ENCODE measurements at regions not wholly inside any gene's neighbourhood (a gene's known extent, or its start where the extent isn't known, plus 50 kb on each side); places are given as distances from the start of the nearest gene placed in this dataset.

- H3K4me1 ChIP-seq (ENCODE audit: control insufficient read depth, extremely low read depth, insufficient read depth, low read length): no peaks in the 10 kb centered on the region
- H3K36me3 ChIP-seq (ENCODE audit: control insufficient read depth, insufficient read depth, low read length): no peaks in the 10 kb centered on the region
- no peak for TF ChIP-seq EZH2 (IDR thresholded peaks at IDR 0.05; ENCODE audit: low read length, missing control alignments)
- no peak for TF ChIP-seq CTCF (conservative IDR thresholded peaks at IDR 0.05 in 1 of 2, IDR thresholded peaks at IDR 0.05 in 1 of 2; ENCODE audit: low read depth in 1 of 2, low read length in 2 of 2)
- no peak for DNase-seq (ENCODE audit: low read depth in 2 of 2)
- H2AFZ ChIP-seq (ENCODE audit: low read length): no peak overlapping the region
- H3K27ac ChIP-seq (ENCODE audit: insufficient read depth, low read length): no peak overlapping the region
- no peak overlapping the region for H3K4me3 ChIP-seq (replicated peaks in 1 of 4; ENCODE audit: control extremely low read depth in 1 of 4, insufficient read depth in 1 of 4, low read depth in 3 of 4, low read length in 4 of 4)
- no peaks in the 10 kb centered on the region for H3K79me2 ChIP-seq (ENCODE audit: control insufficient read depth, insufficient read depth, low read length)
- H4K20me1 ChIP-seq (ENCODE audit: control insufficient read depth, extremely low read depth, insufficient read depth, low read length): no peaks in the 10 kb centered on the region
- no peak overlapping the region for H3K4me2 ChIP-seq (ENCODE audit: extremely low read depth, insufficient read depth, low read length)
- no peak overlapping the region for H3K9ac ChIP-seq (ENCODE audit: insufficient read depth, low read length)
- no peaks in the 10 kb centered on the region for H3K27me3 ChIP-seq (ENCODE audit: control insufficient read depth, insufficient read depth, low read length)
- no peaks in the 10 kb centered on the region for H3K9me3 ChIP-seq (ENCODE audit: control insufficient read depth, insufficient read depth, low read depth, low read length)
These were observed 64.9 kb upstream of the LMO4 start for GRCh38 chr1:87263785-87264184.

- Histone ChIP-seq H3K9ac (ENCODE audit: insufficient read depth, low read length) (no peak overlapping the region), H3K36me3 (ENCODE audit: control insufficient read depth, insufficient read depth, low read length) (no peaks in the 10 kb centered on the region), H3K4me1 (ENCODE audit: control insufficient read depth, extremely low read depth, insufficient read depth, low read length) (no peaks in the 10 kb centered on the region), H3K4me3 (replicated peaks in 1 of 4; ENCODE audit: control extremely low read depth in 1 of 4, insufficient read depth in 1 of 4, low read depth in 3 of 4, low read length in 4 of 4) (no peak overlapping the region), H3K27ac (ENCODE audit: insufficient read depth, low read length) (no peak overlapping the region), H4K20me1 (ENCODE audit: control insufficient read depth, extremely low read depth, insufficient read depth, low read length) (no peaks in the 10 kb centered on the region), H3K4me2 (ENCODE audit: extremely low read depth, insufficient read depth, low read length) (no peak overlapping the region), H3K27me3 (ENCODE audit: control insufficient read depth, insufficient read depth, low read length) (no peaks in the 10 kb centered on the region), H3K79me2 (ENCODE audit: control insufficient read depth, insufficient read depth, low read length) (no peaks in the 10 kb centered on the region), H2AFZ (ENCODE audit: low read length) (no peak overlapping the region), H3K9me3 (ENCODE audit: control insufficient read depth, insufficient read depth, low read depth, low read length) (no peaks in the 10 kb centered on the region)
- no peak for TF ChIP-seq EZH2 (IDR thresholded peaks at IDR 0.05; ENCODE audit: low read length, missing control alignments)
- TF ChIP-seq CTCF (conservative IDR thresholded peaks at IDR 0.05 in 1 of 2, IDR thresholded peaks at IDR 0.05 in 1 of 2; ENCODE audit: low read depth in 1 of 2, low read length in 2 of 2): no peak
- DNase-seq (ENCODE audit: low read depth in 2 of 2): no peak
These were observed 63.7 kb upstream of the LMO4 start for GRCh38 chr1:87264976-87265375.

- Histone ChIP-seq H2AFZ (ENCODE audit: low read length) (no peak overlapping the region), H3K27me3 (ENCODE audit: control insufficient read depth, insufficient read depth, low read length) (no peaks in the 10 kb centered on the region), H3K4me1 (ENCODE audit: control insufficient read depth, extremely low read depth, insufficient read depth, low read length) (no peaks in the 10 kb centered on the region), H3K4me2 (ENCODE audit: extremely low read depth, insufficient read depth, low read length) (no peak overlapping the region), H3K79me2 (ENCODE audit: control insufficient read depth, insufficient read depth, low read length) (no peaks in the 10 kb centered on the region), H3K9ac (ENCODE audit: insufficient read depth, low read length) (no peak overlapping the region), H3K27ac (ENCODE audit: insufficient read depth, low read length) (no peak overlapping the region), H3K9me3 (ENCODE audit: control insufficient read depth, insufficient read depth, low read depth, low read length) (no peaks in the 10 kb centered on the region), H4K20me1 (ENCODE audit: control insufficient read depth, extremely low read depth, insufficient read depth, low read length) (no peaks in the 10 kb centered on the region), H3K36me3 (ENCODE audit: control insufficient read depth, insufficient read depth, low read length) (no peaks in the 10 kb centered on the region), H3K4me3 (replicated peaks in 1 of 4; ENCODE audit: control extremely low read depth in 1 of 4, insufficient read depth in 1 of 4, low read depth in 3 of 4, low read length in 4 of 4) (no peak overlapping the region)
- TF ChIP-seq CTCF (conservative IDR thresholded peaks at IDR 0.05 in 1 of 2, IDR thresholded peaks at IDR 0.05 in 1 of 2; ENCODE audit: low read depth in 1 of 2, low read length in 2 of 2) (no peak), EZH2 (IDR thresholded peaks at IDR 0.05; ENCODE audit: low read length, missing control alignments) (no peak)
- DNase-seq (ENCODE audit: low read depth in 2 of 2): no peak
These were observed 62.9 kb upstream of the LMO4 start for GRCh38 chr1:87265786-87266185.
